HCT116 (cell line): ENCODE measurements at regions not wholly inside any gene's neighbourhood (a gene's known extent, or its start where the extent isn't known, plus 50 kb on each side); places are given as distances from the start of the nearest gene placed in this dataset.

Experiments
- ATF3 ChIP-seq: IDR thresholded peaks from 2 replicates; pipeline ENCODE4 v1.6.1; 2012
- CEBPB ChIP-seq: IDR thresholded peaks from 2 replicates; pipeline ENCODE4 v1.6.1; 2012; ENCODE audit warnings: low read depth
- CTCF ChIP-seq, 3 experiments: fragments of 200-600 bp in 1 of 3; sonication (generic) in 1 of 3; IDR thresholded peaks in 2 of 3; conservative IDR thresholded peaks in 1 of 3; 2 replicates each; pipeline ENCODE4 v1.5.1; 2012 to 2017; ENCODE audit warnings: low read depth in 2 of 3, low read length in 2 of 3, antibody characterized with exemption in 1 of 3, borderline replicate concordance in 1 of 3, control low read depth in 1 of 3, mild to moderate bottlenecking in 1 of 3, mixed read lengths in 1 of 3, mixed run types in 1 of 3, moderate library complexity in 1 of 3; ENCODE audit not compliant: insufficient read depth in 1 of 3
- EZH2 ChIP-seq: fragments of 200-600 bp; sonication (generic); IDR thresholded peaks from 2 replicates; pipeline ENCODE4 v1.6.1; 2017; ENCODE audit warnings: antibody characterized with exemption, mixed run types
- REST ChIP-seq: IDR thresholded peaks from 2 replicates; pipeline ENCODE4 v1.6.1; 2012; ENCODE audit warnings: low read depth
- YY1 ChIP-seq: IDR thresholded peaks from 2 replicates; pipeline ENCODE4 v1.6.1; 2011; ENCODE audit warnings: low read length, low read depth, moderate library complexity, mild to moderate bottlenecking; ENCODE audit not compliant: insufficient replicate concordance; ENCODE audit errors: extremely low read depth
- ZBTB33 ChIP-seq: IDR thresholded peaks from 2 replicates; pipeline ENCODE4 v1.6.1; 2011; ENCODE audit warnings: mild to moderate bottlenecking, low read length, moderate library complexity; ENCODE audit not compliant: insufficient replicate concordance; ENCODE audit errors: extremely low read depth

- TF ChIP-seq EZH2 (no peak), CEBPB (no peak), CTCF (IDR thresholded peaks at IDR 0.05 in 2 of 3, conservative IDR thresholded peaks at IDR 0.05 in 1 of 3; ENCODE audit: borderline replicate concordance in 1 of 3, insufficient read depth in 1 of 3, low read depth in 2 of 3, low read length in 2 of 3) (no peak), ZBTB33 (no peak), YY1 (no peak), REST (no peak), ATF3 (no peak)
Measured at GRCh38 chr2:18752022-18752493, 162.7 kb upstream of the NT5C1B start.
